Body of pancreas (tissue), 4 donors: ENCODE measurements at regions not wholly inside any gene's neighbourhood (a gene's known extent, or its start where the extent isn't known, plus 50 kb on each side); places are given as distances from the start of the nearest gene placed in this dataset.
"Not testable (repeated sequence)": the region's sequence is repeated elsewhere in the genome, so short reads cannot be mapped to it uniquely, and the experiment has no call there.

Experiments
- ATAC-seq: fragments of 150-250 bp; one replicate; pipeline ENCODE4 v1.9.1; 2016
- DNase-seq, 4 donors: peaks; one replicate each; pipeline ENCODE4 v3.0.0-alpha.2; 2019
- H3K27ac ChIP-seq, 4 donors: fragments of 200-600 bp; sonication (generic); 1 replicate in 3 of 4; 2 replicates in 1 of 4; pipeline versions ENCODE4 v1.5.1 to v1.6.1; 2016 to 2019; ENCODE audit warnings: mild to moderate bottlenecking in 1 of 4, mixed read lengths in 1 of 4, moderate library complexity in 1 of 4
- H3K27me3 ChIP-seq, 2 donors: fragments of 200-600 bp; sonication (generic); one replicate each; pipeline ENCODE4 v1.6.0; 2016; ENCODE audit warnings: mild to moderate bottlenecking in 1 of 2
- H3K36me3 ChIP-seq, 2 donors: fragments of 200-600 bp; sonication (generic); replicated peaks in 1 of 2; 2 replicates each; pipeline ENCODE4 v1.5.1; 2016; ENCODE audit warnings: low read depth in 2 of 2; ENCODE audit not compliant: insufficient read depth in 1 of 2
- H3K4me1 ChIP-seq: fragments of 200-600 bp; sonication (generic); one replicate; pipeline ENCODE4 v1.6.0; 2016
- H3K4me3 ChIP-seq, 2 donors: fragments of 200-600 bp; sonication (generic); 1 replicate in 1 of 2; 2 replicates in 1 of 2; pipeline ENCODE4 v1.5.1; 2016 to 2019
- H3K9me3 ChIP-seq, 3 donors: fragments of 200-600 bp; sonication (generic); 1 replicate in 2 of 3; 2 replicates in 1 of 3; pipeline ENCODE4 v1.5.1; 2016
- POLR2A ChIP-seq, 3 donors: fragments of 450-650 bp; IDR thresholded peaks; one replicate each; pipeline ENCODE4 v1.6.1; 2016; ENCODE audit warnings: antibody characterized with exemption in 3 of 3, mild to moderate bottlenecking in 2 of 3
- WGBS, 2 donors: methylation state at CpG; one replicate each; pipeline ENCODE4 v1.1.5; 2017; 5-methylcytosine and 5-hydroxymethylcytosine counted together
- intact Hi-C: fragments of 100-400 bp; cut with DNase I; formaldehyde crosslinking; loops from one replicate; pipeline ENCODE4 v1.15.1; 2023
- TF ChIP-seq, protein P1 (sequence below), 7 experiments: fragments of 450-650 bp in 4 of 7; fragments of 200-600 bp in 3 of 7; sonication (generic) in 3 of 7; IDR thresholded peaks; one replicate each; pipeline ENCODE4 v1.5.1; 2016 to 2019; ENCODE audit warnings: antibody characterized with exemption in 7 of 7

- ATAC-seq, H3K27ac ChIP-seq, DNase-seq, H3K36me3 ChIP-seq, H3K27me3 ChIP-seq, H3K4me3 ChIP-seq, H3K4me1 ChIP-seq, H3K9me3 ChIP-seq, intact Hi-C loops: not testable (repeated sequence)
- WGBS, 2 donors, result 78 to 90% methylated on average over 2 to 3 of the region's 3 CpGs
These were observed 60.0 kb upstream of the GPC3 start for GRCh38 chrX:134045372-134045771.

GRCh38 chrX:134067107-134067506, 81.7 kb upstream of the GPC3 start:
- H3K36me3 ChIP-seq, H3K4me1 ChIP-seq, ATAC-seq, DNase-seq, intact Hi-C loops, H3K27me3 ChIP-seq, H3K9me3 ChIP-seq, H3K27ac ChIP-seq, H3K4me3 ChIP-seq: not testable (repeated sequence)
- WGBS, 2 donors, result 91 to 93% methylated on average over 3 of the region's 3 CpGs

GRCh38 chrX:134071899-134072298, 86.5 kb upstream of the GPC3 start:
- H3K4me3 ChIP-seq, ATAC-seq, intact Hi-C loops, H3K27ac ChIP-seq, DNase-seq, H3K4me1 ChIP-seq, H3K36me3 ChIP-seq, H3K27me3 ChIP-seq, H3K9me3 ChIP-seq: not testable (repeated sequence)
- WGBS, 2 donors, result 79% methylated on average over 4 of the region's 6 CpGs; no CpG with 5 or more reads in 1 of the 2 donors

- intact Hi-C loops, result no loop called here
- H3K27me3 ChIP-seq, result no peaks in the 10 kb centered on the region
- ATAC-seq (no peak), DNase-seq (no peak)
- 73 to 90% methylated on average over 2 of the region's 2 CpGs for WGBS, 2 donors
- no peak overlapping the region for H3K4me3 ChIP-seq
- H3K4me1 ChIP-seq, result no peaks in the 10 kb centered on the region
- no peak for TF ChIP-seq POLR2A (IDR thresholded peaks at IDR 0.05)
- TF ChIP-seq, protein P1, sequence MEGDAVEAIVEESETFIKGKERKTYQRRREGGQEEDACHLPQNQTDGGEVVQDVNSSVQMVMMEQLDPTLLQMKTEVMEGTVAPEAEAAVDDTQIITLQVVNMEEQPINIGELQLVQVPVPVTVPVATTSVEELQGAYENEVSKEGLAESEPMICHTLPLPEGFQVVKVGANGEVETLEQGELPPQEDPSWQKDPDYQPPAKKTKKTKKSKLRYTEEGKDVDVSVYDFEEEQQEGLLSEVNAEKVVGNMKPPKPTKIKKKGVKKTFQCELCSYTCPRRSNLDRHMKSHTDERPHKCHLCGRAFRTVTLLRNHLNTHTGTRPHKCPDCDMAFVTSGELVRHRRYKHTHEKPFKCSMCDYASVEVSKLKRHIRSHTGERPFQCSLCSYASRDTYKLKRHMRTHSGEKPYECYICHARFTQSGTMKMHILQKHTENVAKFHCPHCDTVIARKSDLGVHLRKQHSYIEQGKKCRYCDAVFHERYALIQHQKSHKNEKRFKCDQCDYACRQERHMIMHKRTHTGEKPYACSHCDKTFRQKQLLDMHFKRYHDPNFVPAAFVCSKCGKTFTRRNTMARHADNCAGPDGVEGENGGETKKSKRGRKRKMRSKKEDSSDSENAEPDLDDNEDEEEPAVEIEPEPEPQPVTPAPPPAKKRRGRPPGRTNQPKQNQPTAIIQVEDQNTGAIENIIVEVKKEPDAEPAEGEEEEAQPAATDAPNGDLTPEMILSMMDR (IDR thresholded peaks at IDR 0.05), result no peak
- H3K9me3 ChIP-seq, result no peaks in the 10 kb centered on the region
- no peak overlapping the region for H3K27ac ChIP-seq
- H3K36me3 ChIP-seq, result no peaks in the 10 kb centered on the region
These were observed 87.9 kb upstream of the GPC3 start for GRCh38 chrX:134073341-134073740.

DNA sequence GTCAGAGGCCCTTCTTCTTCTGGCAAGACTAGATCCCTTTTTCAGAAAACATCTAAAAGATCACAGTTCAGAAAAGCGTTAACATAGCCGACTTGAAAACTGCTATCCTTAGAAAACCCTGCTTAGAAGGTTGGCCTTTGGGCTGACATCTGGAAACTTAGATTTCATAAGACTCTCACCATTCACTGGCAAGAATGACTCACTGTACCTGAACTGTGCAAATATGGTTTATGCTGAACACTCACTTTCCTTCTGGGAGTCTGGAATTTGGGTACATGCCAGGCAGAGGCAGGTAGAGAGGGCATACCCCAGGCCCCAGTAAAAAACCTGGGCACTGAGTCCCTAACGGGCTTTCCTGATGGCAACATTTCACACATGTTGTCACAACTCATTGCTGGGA, 88.8 kb upstream of the GPC3 start:
- H3K4me3 ChIP-seq, result no peak overlapping the region
- intact Hi-C loops, result no loop called here
- no peak overlapping the region for H3K27ac ChIP-seq
- no peaks in the 10 kb centered on the region for H3K36me3 ChIP-seq
- H3K4me1 ChIP-seq, result no peaks in the 10 kb centered on the region
- no peaks in the 10 kb centered on the region for H3K9me3 ChIP-seq
- peak in 2 of 4 donors; percentile 1 to 26 for DNase-seq
- no peaks in the 10 kb centered on the region for H3K27me3 ChIP-seq
- 54 to 60% methylated on average over 3 of the region's 3 CpGs for WGBS, 2 donors
- no peak for ATAC-seq
- TF ChIP-seq POLR2A (IDR thresholded peaks at IDR 0.05), result no peak
- TF ChIP-seq, protein P1 (IDR thresholded peaks at IDR 0.05), result no peak

DNA sequence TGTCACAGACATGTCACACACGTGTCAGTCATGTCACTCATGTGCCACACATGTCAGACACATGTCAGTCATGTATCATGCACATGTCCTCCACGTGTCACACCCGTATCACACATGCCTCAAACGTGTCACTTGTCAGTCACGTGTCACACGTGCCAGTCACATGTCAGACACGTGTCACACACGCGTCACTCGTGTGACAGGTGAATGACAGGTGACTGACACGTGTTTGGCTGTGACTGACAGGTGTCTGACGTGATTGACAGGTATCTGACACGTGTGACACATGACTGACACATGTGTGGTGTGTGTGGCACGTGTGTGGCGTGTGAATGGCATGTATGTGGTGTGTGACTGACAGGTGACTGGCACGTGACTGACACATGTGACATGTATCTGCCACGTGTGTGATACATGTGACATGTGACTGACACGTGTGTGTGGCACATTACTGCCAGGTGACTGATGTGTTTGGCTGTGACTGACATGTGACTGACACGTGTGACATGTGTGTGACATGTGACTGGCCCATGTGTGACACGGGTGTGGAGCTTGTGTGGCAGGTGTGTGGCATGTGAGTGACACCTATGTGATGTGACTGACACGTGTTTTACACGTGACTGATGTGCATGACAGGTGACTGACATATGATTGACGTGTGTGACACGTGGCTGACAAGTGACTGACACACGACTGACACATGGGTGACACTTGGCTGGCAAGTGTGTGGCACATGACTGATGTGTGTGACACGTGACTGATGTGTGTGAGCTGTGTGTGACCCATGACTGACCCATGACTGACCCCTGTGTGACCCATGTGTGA, 90.7 kb upstream of the GPC3 start:
- Histone ChIP-seq H3K4me1 (no peaks in the 10 kb centered on the region), H3K4me3 (no peak overlapping the region), H3K36me3 (no peaks in the 10 kb centered on the region), H3K27me3 (no peaks in the 10 kb centered on the region), H3K27ac (no peak overlapping the region), H3K9me3 (no peaks in the 10 kb centered on the region)
- 67 to 71% methylated on average over 6 to 26 of the region's 26 CpGs for WGBS, 2 donors
- TF ChIP-seq POLR2A (IDR thresholded peaks at IDR 0.05), result no peak
- TF ChIP-seq, protein P1 (IDR thresholded peaks at IDR 0.05), result no peak
- DNase-seq, result no peak
- intact Hi-C loops, result no loop called here
- ATAC-seq, result no peak
